ENCODE measurements at regions not wholly inside any gene's neighbourhood (a gene's known extent, or its start where the extent isn't known, plus 50 kb on each side); places are given as distances from the start of the nearest gene placed in this dataset.

- DNase-seq (ENCODE audit: low read depth): no peak
Measured at GRCh38 chr2:107374249-107374648, 452.4 kb upstream of the RGPD4 start.

- DNase-seq (ENCODE audit: low read depth): no peak
Measured at GRCh38 chr2:107376909-107377308, 449.8 kb upstream of the RGPD4 start.

- DNase-seq (ENCODE audit: low read depth): no peak
Measured at GRCh38 chr2:107380912-107381311, 445.8 kb upstream of the RGPD4 start.

- no peak for DNase-seq (ENCODE audit: low read depth)
Measured at GRCh38 chr2:107383691-107384090, 443.0 kb upstream of the RGPD4 start.

- no peak for DNase-seq (ENCODE audit: low read depth)
Measured at GRCh38 chr2:107384422-107384821, 442.3 kb upstream of the RGPD4 start.

- no peak for DNase-seq (ENCODE audit: low read depth)
Measured at GRCh38 chr2:107385921-107386320, 440.8 kb upstream of the RGPD4 start.

- no peak for DNase-seq (ENCODE audit: low read depth)
Measured at GRCh38 chr2:107392241-107392704, 434.4 kb upstream of the RGPD4 start.

GRCh38 chr2:107393516-107393915 is 433.2 kb upstream of the RGPD4 start:
- no peak for DNase-seq (ENCODE audit: low read depth)

- DNase-seq (ENCODE audit: low read depth): no peak
Measured at GRCh38 chr2:107398683-107399082, 428.0 kb upstream of the RGPD4 start.

- no peak for DNase-seq (ENCODE audit: low read depth)
Measured at GRCh38 chr2:107402330-107402729, 424.4 kb upstream of the RGPD4 start.

- no peak for DNase-seq (ENCODE audit: low read depth)
Measured at GRCh38 chr2:107405261-107405660, 421.4 kb upstream of the RGPD4 start.

- DNase-seq (ENCODE audit: low read depth): no peak
Measured at GRCh38 chr2:107407017-107407416, 419.7 kb upstream of the RGPD4 start.

GRCh38 chr2:107407974-107408373 is 418.7 kb upstream of the RGPD4 start:
- DNase-seq (ENCODE audit: low read depth): no peak

- DNase-seq (ENCODE audit: low read depth): no peak
Measured at GRCh38 chr2:107411267-107411666, 415.4 kb upstream of the RGPD4 start.

- DNase-seq (ENCODE audit: low read depth): no peak
Measured at GRCh38 chr2:107412209-107412904, 414.3 kb upstream of the RGPD4 start.

- no peak for DNase-seq (ENCODE audit: low read depth)
Measured at GRCh38 chr2:107412981-107413380, 413.7 kb upstream of the RGPD4 start.

- DNase-seq (ENCODE audit: low read depth): no peak
Measured at GRCh38 chr2:107414376-107414775, 412.3 kb upstream of the RGPD4 start.

GRCh38 chr2:107418708-107419107 is 408.0 kb upstream of the RGPD4 start:
- DNase-seq (ENCODE audit: low read depth): no peak

- DNase-seq (ENCODE audit: low read depth): no peak
Measured at GRCh38 chr2:107419191-107419590, 407.5 kb upstream of the RGPD4 start.

- DNase-seq (ENCODE audit: low read depth): no peak
Measured at GRCh38 chr2:107428781-107429180, 397.9 kb upstream of the RGPD4 start.

- no peak for DNase-seq (ENCODE audit: low read depth)
Measured at GRCh38 chr2:107430006-107430405, 396.7 kb upstream of the RGPD4 start.

GRCh38 chr2:107430596-107431266 is 396.0 kb upstream of the RGPD4 start:
- DNase-seq (ENCODE audit: low read depth): no peak

- DNase-seq (ENCODE audit: low read depth): peak; percentile 28
Measured at GRCh38 chr2:107436281-107436680, 390.4 kb upstream of the RGPD4 start.

All from forelimb muscle (tissue), 1 donor.